Mucosa of descending colon (tissue), 3 donors: ENCODE measurements at regions not wholly inside any gene's neighbourhood (a gene's known extent, or its start where the extent isn't known, plus 50 kb on each side); places are given as distances from the start of the nearest gene placed in this dataset.

Experiments used
- ATAC-seq: fragments of 200-7000 bp; cut with Tn5 transposase; one replicate; pipeline ENCODE4 v1.9.1; 2020; ENCODE audit warnings: mild to moderate bottlenecking, moderate library complexity
- DNase-seq, 3 donors: peaks; one replicate each; pipeline ENCODE4 v3.0.0-alpha.2; 2020
- H3K36me3 ChIP-seq: fragments of 200-600 bp; one replicate; pipeline ENCODE4 v1.8.0; 2021; ENCODE audit warnings: low read depth, mild to moderate bottlenecking
- H3K4me1 ChIP-seq: fragments of 200-600 bp; one replicate; pipeline ENCODE4 v1.8.0; 2021; ENCODE audit warnings: low read depth, mild to moderate bottlenecking
- H3K4me3 ChIP-seq: fragments of 200-600 bp; one replicate; pipeline ENCODE4 v1.8.0; 2021; ENCODE audit warnings: mild to moderate bottlenecking
- H3K9me3 ChIP-seq: fragments of 200-600 bp; one replicate; pipeline ENCODE4 v1.8.0; 2021; ENCODE audit warnings: mild to moderate bottlenecking
- CTCF ChIP-seq: fragments of 200-600 bp; IDR thresholded peaks from one replicate; pipeline ENCODE4 v1.8.0; 2022; ENCODE audit warnings: antibody characterized with exemption, mild to moderate bottlenecking
- intact Hi-C, 2 donors: fragments of 100-400 bp; cut with DNase I in 1 of 2; cut with micrococcal nuclease in 1 of 2; formaldehyde crosslinking; loops; one replicate each; pipeline versions ENCODE4 v1.11.0 to v1.11.1; 2022; cut with DNase I, micrococcal nuclease
- donor health status: DM: no; HTN: no; CAD: no; lungs with moderate emphysema.
- donor health status: DM: no; HTN: no; CAD: no.
- donor health status: DM: no; HTN: yes; CAD: no.

- no peaks in the 10 kb centered on the region for H3K36me3 ChIP-seq
- ATAC-seq, result no peak
- no peak for TF ChIP-seq CTCF
- intact Hi-C loops, result no loop called here
- no peaks in the 10 kb centered on the region for H3K9me3 ChIP-seq
- no peak overlapping the region for H3K4me3 ChIP-seq
- H3K4me1 ChIP-seq, result no peaks in the 10 kb centered on the region
- DNase-seq, result no peak
Observed at GRCh38 chr4:79497001-79497400, 89.0 kb upstream of the GK2 start.

GRCh38 chr4:79495447-79495846 is 87.4 kb upstream of the GK2 start:
- no peak overlapping the region for H3K4me3 ChIP-seq
- no peak for TF ChIP-seq CTCF
- H3K9me3 ChIP-seq, result no peaks in the 10 kb centered on the region
- H3K36me3 ChIP-seq, result no peaks in the 10 kb centered on the region
- H3K4me1 ChIP-seq, result no peaks in the 10 kb centered on the region
- DNase-seq, result no peak
- no peak for ATAC-seq
- intact Hi-C loops, result no loop called here

- Histone ChIP-seq H3K4me1 (no peaks in the 10 kb centered on the region), H3K4me3 (no peak overlapping the region), H3K9me3 (no peaks in the 10 kb centered on the region), H3K36me3 (no peaks in the 10 kb centered on the region)
- no peak for TF ChIP-seq CTCF
- intact Hi-C loops, result no loop called here
- ATAC-seq (no peak), DNase-seq (no peak)
Observed at GRCh38 chr4:79492148-79492547, 84.1 kb upstream of the GK2 start.

GRCh38 chr4:79489506-79489905 is 81.5 kb upstream of the GK2 start:
- intact Hi-C loops, result no loop called here
- Histone ChIP-seq H3K9me3 (no peaks in the 10 kb centered on the region), H3K4me3 (no peak overlapping the region), H3K4me1 (no peaks in the 10 kb centered on the region), H3K36me3 (no peaks in the 10 kb centered on the region)
- ATAC-seq, result no peak
- no peak for DNase-seq
- no peak for TF ChIP-seq CTCF

- Histone ChIP-seq H3K36me3 (no peaks in the 10 kb centered on the region), H3K4me3 (no peak overlapping the region), H3K4me1 (no peaks in the 10 kb centered on the region), H3K9me3 (no peaks in the 10 kb centered on the region)
- no peak for TF ChIP-seq CTCF
- ATAC-seq (no peak), DNase-seq (no peak)
- intact Hi-C loops, result no loop called here
Observed at GRCh38 chr4:79476196-79476595, 68.2 kb upstream of the GK2 start.

- Histone ChIP-seq H3K9me3 (no peaks in the 10 kb centered on the region), H3K4me1 (no peaks in the 10 kb centered on the region), H3K36me3 (no peaks in the 10 kb centered on the region), H3K4me3 (no peak overlapping the region)
- no peak for TF ChIP-seq CTCF
- DNase-seq (no peak), ATAC-seq (no peak)
- intact Hi-C loops, result no loop called here
Observed at GRCh38 chr4:79473439-79473724, 65.4 kb upstream of the GK2 start.
